WTC11 (cell line): ENCODE measurements at regions not wholly inside any gene's neighbourhood (a gene's known extent, or its start where the extent isn't known, plus 50 kb on each side); places are given as distances from the start of the nearest gene placed in this dataset.

ENCODE experiments used
- ATAC-seq: fragments of 200-7000 bp; cut with Tn5 transposase; 2 replicates; pipeline ENCODE4 v1.10.0; 2021; ENCODE audit warnings: mild to moderate bottlenecking, moderate library complexity
- CTCF ChIA-PET: fragments of 300-600 bp; sonication (Branson Sonifier 250); formaldehyde crosslinking; loops from one replicate; lab custom pipeline; 2021; ENCODE audit warnings: antibody characterized with exemption; lab: Charles Lee
- POLR2A ChIA-PET: fragments of 350-600 bp; sonication (Branson Sonifier 250); formaldehyde crosslinking; loops from one replicate; lab custom pipeline; 2021; ENCODE audit warnings: antibody characterized with exemption; lab: Charles Lee
- DNase-seq: peaks from one replicate; pipeline ENCODE4 v3.0.0; 2021; ENCODE audit warnings: low spot score
- H3K27ac Mint-ChIP-seq: 2 replicates; pipeline ENCODE4 v1.8.0; 2021; ENCODE audit warnings: mixed read lengths
- H3K27me3 Mint-ChIP-seq: 2 replicates; pipeline ENCODE4 v1.8.0; 2021; ENCODE audit warnings: low read depth, mild to moderate bottlenecking, moderate library complexity, mixed read lengths
- H3K36me3 Mint-ChIP-seq: 2 replicates; pipeline ENCODE4 v1.8.0; 2021; ENCODE audit warnings: mixed read lengths
- H3K4me1 Mint-ChIP-seq: 2 replicates; pipeline ENCODE4 v1.8.0; 2022; ENCODE audit warnings: mixed read lengths
- H3K4me3 Mint-ChIP-seq: 2 replicates; pipeline ENCODE4 v1.8.0; 2021; ENCODE audit warnings: mild to moderate bottlenecking, moderate library complexity, mixed read lengths
- H3K9me3 Mint-ChIP-seq: 2 replicates; pipeline ENCODE4 v1.8.0; 2021; ENCODE audit warnings: mixed read lengths
- AR ChIP-seq: fragments of 250-450 bp; sonication (Bioruptor Pico); IDR thresholded peaks from 2 replicates; pipeline ENCODE4 v1.9.0; 2021; ENCODE audit warnings: mild to moderate bottlenecking
- CBFB ChIP-seq: sonication (generic); formaldehyde crosslinking; IDR thresholded peaks from 2 replicates; pipeline ENCODE4 v1.8.1; 2022; ENCODE audit warnings: mild to moderate bottlenecking, low read depth, missing genetic modification reagents
- CTCF ChIP-seq: fragments of 200-600 bp; IDR thresholded peaks from 2 replicates; pipeline ENCODE4 v1.8.0; 2022; ENCODE audit warnings: antibody characterized with exemption
- E2F1 ChIP-seq: sonication (generic); formaldehyde crosslinking; IDR thresholded peaks from 2 replicates; pipeline ENCODE4 v1.8.0; 2022; ENCODE audit warnings: mild to moderate bottlenecking, missing genetic modification reagents
- FOXK1 ChIP-seq: sonication (generic); formaldehyde crosslinking; IDR thresholded peaks from 2 replicates; pipeline ENCODE4 v1.8.0; 2022; ENCODE audit warnings: mild to moderate bottlenecking, moderate library complexity, missing genetic modification reagents
- HMGA2 ChIP-seq: fragments of 250-450 bp; sonication (Bioruptor Pico); IDR thresholded peaks from 2 replicates; pipeline ENCODE4 v1.4.0; 2021; ENCODE audit warnings: mild to moderate bottlenecking, moderate library complexity
- IRF1 ChIP-seq: sonication (generic); formaldehyde crosslinking; IDR thresholded peaks from 2 replicates; pipeline ENCODE4 v1.8.0; 2023; ENCODE audit warnings: missing genetic modification reagents
- MAX ChIP-seq: sonication (generic); formaldehyde crosslinking; IDR thresholded peaks from 2 replicates; pipeline ENCODE4 v1.8.0; 2022; ENCODE audit warnings: mild to moderate bottlenecking, missing genetic modification reagents
- PRDM15 ChIP-seq: sonication (generic); formaldehyde crosslinking; IDR thresholded peaks from 2 replicates; pipeline ENCODE4 v1.8.0; 2022; ENCODE audit warnings: missing genetic modification reagents
- TCF7 ChIP-seq: sonication (generic); formaldehyde crosslinking; IDR thresholded peaks from 2 replicates; pipeline ENCODE4 v1.8.0; 2022; ENCODE audit warnings: mild to moderate bottlenecking, low read depth, missing genetic modification reagents, moderate library complexity
- TEAD1 ChIP-seq: sonication (generic); formaldehyde crosslinking; IDR thresholded peaks from 2 replicates; pipeline ENCODE4 v1.8.0; 2022; ENCODE audit warnings: mild to moderate bottlenecking, missing genetic modification reagents
- ZBTB21 ChIP-seq: sonication (generic); formaldehyde crosslinking; IDR thresholded peaks from 2 replicates; pipeline ENCODE4 v1.8.1; 2023; ENCODE audit warnings: mild to moderate bottlenecking, missing genetic modification reagents, borderline replicate concordance
- ZBTB43 ChIP-seq: sonication (generic); formaldehyde crosslinking; IDR thresholded peaks from 2 replicates; pipeline ENCODE4 v1.8.1; 2023; ENCODE audit warnings: mild to moderate bottlenecking, missing genetic modification reagents
- ZNF232 ChIP-seq: sonication (generic); formaldehyde crosslinking; IDR thresholded peaks from 2 replicates; pipeline ENCODE4 v1.8.0; 2022; ENCODE audit warnings: mild to moderate bottlenecking, missing genetic modification reagents
- ZNF263 ChIP-seq: sonication (generic); formaldehyde crosslinking; IDR thresholded peaks from 2 replicates; pipeline ENCODE4 v1.8.1; 2022; ENCODE audit warnings: low read depth, mild to moderate bottlenecking, moderate library complexity, missing genetic modification reagents
- ZNF532 ChIP-seq: fragments of 250-450 bp; sonication (Bioruptor Pico); IDR thresholded peaks from 2 replicates; pipeline ENCODE4 v1.9.0; 2021; ENCODE audit warnings: mild to moderate bottlenecking, borderline replicate concordance

- no peak for TF ChIP-seq PRDM15
- TF ChIP-seq HMGA2 (CRISPR knock-in tag) = no peak
- no peak for TF ChIP-seq E2F1 (CRISPR knock-in tag)
- no peak for TF ChIP-seq ZBTB21 (CRISPR knock-in tag)
- no peak for TF ChIP-seq TCF7 (CRISPR knock-in tag)
- no peak for TF ChIP-seq CBFB (CRISPR knock-in tag)
- TF ChIP-seq CTCF = no peak
- TF ChIP-seq ZNF232 (CRISPR knock-in tag) = no peak
- no peak for TF ChIP-seq AR (CRISPR knock-in tag)
These were observed 169.7 kb upstream of the IRX3 start (continued) for GRCh38 chr16:54456291-54456690.

- H3K27me3 Mint-ChIP-seq = no peaks in the 10 kb centered on the region
- peaks cover 22% of the 10 kb centered on the region for H3K4me1 Mint-ChIP-seq
- ChIA-PET POLR2A (no interaction called here), CTCF (no interaction called here)
- ATAC-seq = no peak
- H3K9me3 Mint-ChIP-seq = peaks cover 3% of the 10 kb centered on the region; the same call in 1 of the 2 replicates
- TF ChIP-seq FOXK1 (CRISPR knock-in tag) (no peak), TEAD1 (CRISPR knock-in tag) (no peak), ZBTB43 (CRISPR knock-in tag) (no peak)
- no peak overlapping the region for H3K4me3 Mint-ChIP-seq
- DNase-seq = no peak
- H3K27ac Mint-ChIP-seq = no peak overlapping the region
- H3K36me3 Mint-ChIP-seq = no peaks in the 10 kb centered on the region
These were observed 168.6 kb upstream of the IRX3 start for GRCh38 chr16:54455030-54455725.

- no peak for ATAC-seq
- CTCF ChIA-PET = no interaction called here
These were observed 168.0 kb upstream of the IRX3 start for GRCh38 chr16:54454616-54455015.

More at GRCh38 chr16:54454616-54455015, 168.0 kb upstream of the IRX3 start:
- no peaks in the 10 kb centered on the region for H3K36me3 Mint-ChIP-seq
- peaks cover 17% of the 10 kb centered on the region for H3K4me1 Mint-ChIP-seq
- peaks cover 3% of the 10 kb centered on the region; the same call in 1 of the 2 replicates for H3K9me3 Mint-ChIP-seq
- POLR2A ChIA-PET = no interaction called here
- TF ChIP-seq MAX (CRISPR knock-in tag) (no peak), FOXK1 (CRISPR knock-in tag) (no peak), ZNF532 (CRISPR knock-in tag) (no peak), IRF1 (CRISPR knock-in tag) (no peak), ZNF263 (CRISPR knock-in tag) (no peak)
- H3K27me3 Mint-ChIP-seq = no peaks in the 10 kb centered on the region
- no peak for DNase-seq
- no peak overlapping the region for H3K4me3 Mint-ChIP-seq
- no peak overlapping the region for H3K27ac Mint-ChIP-seq
